ENCODE measurements at regions not wholly inside any gene's neighbourhood (a gene's known extent, or its start where the extent isn't known, plus 50 kb on each side); places are given as distances from the start of the nearest gene placed in this dataset.
A peak's percentile ranks its signal among the peaks of the same experiment; 100 is the strongest.

DNA sequence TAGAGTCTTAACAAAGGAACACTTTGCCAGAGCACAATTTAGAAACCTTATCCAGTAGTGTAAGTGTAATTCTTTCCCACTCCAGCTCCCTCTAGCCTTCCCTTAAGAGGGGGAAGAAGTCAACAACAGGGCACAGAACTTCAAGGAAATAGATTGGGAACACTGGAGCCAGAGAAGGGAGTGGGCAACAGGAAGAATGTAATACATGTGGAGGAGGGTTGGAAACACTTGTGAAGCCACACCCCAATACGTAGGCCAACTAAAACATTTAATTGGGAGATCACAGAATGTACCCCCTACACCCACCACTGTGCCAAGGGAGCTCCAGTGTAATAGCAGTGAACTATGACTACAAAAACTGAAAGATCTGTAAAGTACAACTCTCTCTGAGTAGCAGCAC, 735.7 kb upstream of the HS3ST5 start:
- Histone ChIP-seq H3K4me2 (ENCODE audit: insufficient read depth, low read length) (no peak overlapping the region), H3K4me1 (replicated peaks in 1 of 2; ENCODE audit: control insufficient read depth in 2 of 2, insufficient read depth in 2 of 2, low read length in 2 of 2) (no peaks in the 10 kb centered on the region), H3K9me3 (replicated peaks; ENCODE audit: control insufficient read depth, insufficient read depth, low read depth, low read length) (no peaks in the 10 kb centered on the region), H3K9me1 (ENCODE audit: control insufficient read depth, insufficient read depth, low read length) (no peaks in the 10 kb centered on the region), H2AFZ (ENCODE audit: low read depth, low read length) (no peak overlapping the region), H3K27ac (ENCODE audit: extremely low read depth, low read depth, low read length) (no peak overlapping the region), H4K20me1 (replicated peaks; ENCODE audit: control insufficient read depth, insufficient read depth, low read length) (no peaks in the 10 kb centered on the region), H3K9ac (ENCODE audit: insufficient read depth in 1 of 2, low read depth in 2 of 2, low read length in 2 of 2) (no peak overlapping the region), H3K4me3 (no peak overlapping the region), H3K27me3 (ENCODE audit: control insufficient read depth in 2 of 2, insufficient read depth in 2 of 2, low read length in 2 of 2) (no peaks in the 10 kb centered on the region), H3K79me2 (ENCODE audit: control insufficient read depth, insufficient read depth, low read length) (no peaks in the 10 kb centered on the region), H3K36me3 (ENCODE audit: control insufficient read depth, insufficient read depth, low read length) (no peaks in the 10 kb centered on the region)
- DNase-seq (ENCODE audit: extremely low read depth in 1 of 4, low spot score in 3 of 4) (no peak), FAIRE-seq (no peak), ATAC-seq (no peak)
- TF ChIP-seq ZBTB8A (IDR thresholded peaks at IDR 0.05; ENCODE audit: partially characterized antibody) (no peak), NR2F6 (CRISPR knock-in tag; IDR thresholded peaks at IDR 0.05) (no peak), DDX20 (tag; IDR thresholded peaks at IDR 0.05; ENCODE audit: low read depth) (no peak)
- CTCF ChIA-PET (ENCODE audit: low intra/inter-chr PET ratio): no interaction called here
- in situ Hi-C loops (cut with MboI): no loop called here
- WGBS (ENCODE audit: insufficient coverage, low coverage, missing lambda C conversion rate): 0% methylated on average over 1 of the region's 1 CpG
- no TSS peak for BruUV-seq (replicated peaks)
- intact Hi-C loops (cut with micrococcal nuclease): no loop called here
- POLR2A ChIA-PET: no interaction called here

- no peak for FAIRE-seq
- ChIA-PET POLR2A (no interaction called here), CTCF (ENCODE audit: low intra/inter-chr PET ratio) (no interaction called here)
- no peak for DNase-seq (ENCODE audit: extremely low read depth in 1 of 4, low spot score in 3 of 4)
- Histone ChIP-seq H3K9ac (ENCODE audit: insufficient read depth in 1 of 2, low read depth in 2 of 2, low read length in 2 of 2) (no peak overlapping the region), H4K20me1 (replicated peaks; ENCODE audit: control insufficient read depth, insufficient read depth, low read length) (no peaks in the 10 kb centered on the region), H3K9me3 (replicated peaks; ENCODE audit: control insufficient read depth, insufficient read depth, low read depth, low read length) (no peaks in the 10 kb centered on the region; the same call in 1 of the 2 replicates), H3K36me3 (ENCODE audit: control insufficient read depth, insufficient read depth, low read length) (no peaks in the 10 kb centered on the region), H3K4me2 (ENCODE audit: insufficient read depth, low read length) (no peak overlapping the region), H2AFZ (ENCODE audit: low read depth, low read length) (no peak overlapping the region), H3K27me3 (ENCODE audit: control insufficient read depth in 2 of 2, insufficient read depth in 2 of 2, low read length in 2 of 2) (no peaks in the 10 kb centered on the region), H3K27ac (ENCODE audit: extremely low read depth, low read depth, low read length) (no peak overlapping the region), H3K4me3 (no peak overlapping the region), H3K79me2 (ENCODE audit: control insufficient read depth, insufficient read depth, low read length) (no peaks in the 10 kb centered on the region), H3K4me1 (replicated peaks in 1 of 2; ENCODE audit: control insufficient read depth in 2 of 2, insufficient read depth in 2 of 2, low read length in 2 of 2) (no peaks in the 10 kb centered on the region), H3K9me1 (ENCODE audit: control insufficient read depth, insufficient read depth, low read length) (no peaks in the 10 kb centered on the region)
- BruUV-seq (replicated peaks): no TSS peak
- no peak for ATAC-seq
- intact Hi-C loops (cut with micrococcal nuclease): no loop called here
- in situ Hi-C loops (cut with MboI): no loop called here
- no peak for TF ChIP-seq ZNF263 (CRISPR knock-in tag; IDR thresholded peaks at IDR 0.05; ENCODE audit: borderline replicate concordance)
- TF ChIP-seq ETV5 (CRISPR knock-in tag; IDR thresholded peaks at IDR 0.05; ENCODE audit: low read depth): no peak
- no peak for TF ChIP-seq NCOA4 (IDR thresholded peaks at IDR 0.05; ENCODE audit: partially characterized antibody)
- TF ChIP-seq TFE3 (CRISPR knock-in tag; IDR thresholded peaks at IDR 0.05): peak; percentile 64; the same call in 1 of the 2 replicates
- TF ChIP-seq LEF1 (IDR thresholded peaks at IDR 0.05): no peak
- TF ChIP-seq, protein P1, sequence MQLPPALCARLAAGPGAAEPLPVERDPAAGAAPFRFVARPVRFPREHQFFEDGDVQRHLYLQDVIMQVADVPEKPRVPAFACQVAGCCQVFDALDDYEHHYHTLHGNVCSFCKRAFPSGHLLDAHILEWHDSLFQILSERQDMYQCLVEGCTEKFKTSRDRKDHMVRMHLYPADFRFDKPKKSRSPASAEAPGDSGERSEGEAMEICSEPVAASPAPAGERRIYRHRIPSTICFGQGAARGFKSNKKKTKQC (CRISPR knock-in tag; IDR thresholded peaks at IDR 0.05): no peak
- TF ChIP-seq THRAP3 (IDR thresholded peaks at IDR 0.05; ENCODE audit: borderline replicate concordance): no peak
- TF ChIP-seq ZBED1 (IDR thresholded peaks at IDR 0.05): no peak
- no peak for TF ChIP-seq RBBP5 (IDR thresholded peaks at IDR 0.05; ENCODE audit: borderline replicate concordance, insufficient read depth, low read length, poor library complexity, severe bottlenecking)
- 0% methylated on average over 1 of the region's 1 CpG for WGBS (ENCODE audit: insufficient coverage, low coverage, missing lambda C conversion rate)
Observed at GRCh38 chr6:115071962-115072361, 729.1 kb upstream of the HS3ST5 start.

All from K562 (cell line).